Activated CD4-positive, alpha-beta T cell treated with anti-CD3 and anti-CD28 coated beads, Interleukin-2, amount 10 ng/mL, durations not matched to agents 7 days and 5 days (primary cell): ENCODE measurements at regions not wholly inside any gene's neighbourhood (a gene's known extent, or its start where the extent isn't known, plus 50 kb on each side); places are given as distances from the start of the nearest gene placed in this dataset.

Source experiments
- CTCF ChIA-PET: fragments of 350-600 bp; sonication (Branson Sonifier 250); formaldehyde crosslinking; loops from one replicate; lab custom pipeline; 2021; ENCODE audit warnings: antibody characterized with exemption; lab: Charles Lee
- POLR2A ChIA-PET: fragments of 350-600 bp; sonication (Branson Sonifier 250); formaldehyde crosslinking; loops from one replicate; lab custom pipeline; 2021; ENCODE audit warnings: antibody characterized with exemption; lab: Charles Lee
- DNase-seq: peaks from one replicate; pipeline ENCODE4 v3.0.0-alpha.2; 2020
- H3K27ac Mint-ChIP-seq: one replicate; pipeline ENCODE4 v1.8.0; 2021; ENCODE audit warnings: mild to moderate bottlenecking, moderate library complexity, mixed read lengths
- H3K27me3 Mint-ChIP-seq: one replicate; pipeline ENCODE4 v1.8.0; 2021; ENCODE audit warnings: mixed read lengths
- H3K36me3 Mint-ChIP-seq: one replicate; pipeline ENCODE4 v1.8.0; 2021; ENCODE audit warnings: low read depth, mixed read lengths
- H3K4me1 Mint-ChIP-seq: one replicate; pipeline ENCODE4 v1.8.0; 2021; ENCODE audit warnings: mixed read lengths
- H3K4me3 Mint-ChIP-seq: one replicate; pipeline ENCODE4 v1.8.0; 2021; ENCODE audit warnings: mild to moderate bottlenecking, moderate library complexity, mixed read lengths
- H3K9me3 Mint-ChIP-seq: one replicate; pipeline ENCODE4 v1.8.0; 2021; ENCODE audit warnings: mixed read lengths

DNA sequence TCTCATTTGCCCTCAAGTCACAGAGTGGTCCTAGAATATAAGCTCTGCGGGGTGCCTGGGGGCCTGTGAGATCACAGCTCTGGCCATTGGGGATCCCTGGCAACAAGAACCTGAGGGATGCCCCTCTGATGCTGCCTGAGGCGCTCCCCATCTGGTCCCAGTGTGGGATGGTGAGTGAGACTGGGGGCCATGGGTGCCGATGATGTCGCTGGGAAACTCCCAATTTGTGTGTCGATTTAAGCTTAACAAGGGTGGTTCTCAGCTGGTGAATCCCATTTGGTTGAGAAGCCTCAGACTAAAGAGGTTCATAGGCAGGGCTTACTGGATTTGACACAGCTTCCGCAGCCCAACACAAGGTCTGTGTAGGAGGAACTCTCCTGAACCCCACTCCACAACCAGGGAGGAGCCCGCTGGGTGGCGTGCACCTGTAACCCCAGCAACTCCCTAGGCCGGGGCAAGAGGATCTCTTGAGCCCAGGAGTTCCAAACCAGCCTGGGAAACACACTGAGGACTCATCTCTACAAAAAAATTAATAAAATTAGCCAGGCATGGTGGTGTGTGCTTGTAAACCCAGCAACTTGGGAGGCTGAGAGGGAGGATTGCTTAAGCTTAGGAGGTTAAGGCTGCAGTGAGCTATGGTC lies 63.7 kb upstream of the SIAH1 start:
- Mint-ChIP-seq H3K36me3 (no peaks in the 10 kb centered on the region), H3K27me3 (no peaks in the 10 kb centered on the region), H3K4me3 (no peak overlapping the region), H3K4me1 (no peaks in the 10 kb centered on the region), H3K9me3 (no peaks in the 10 kb centered on the region), H3K27ac (no peak overlapping the region)
- CTCF ChIA-PET, result interaction anchor here (1.0 kb wide), 1 partner anchor 10 kb away, joined by 6 read pairs; no protein-coding TSS in a partner anchor
- POLR2A ChIA-PET, result no interaction called here
- DNase-seq, result no peak

DNA sequence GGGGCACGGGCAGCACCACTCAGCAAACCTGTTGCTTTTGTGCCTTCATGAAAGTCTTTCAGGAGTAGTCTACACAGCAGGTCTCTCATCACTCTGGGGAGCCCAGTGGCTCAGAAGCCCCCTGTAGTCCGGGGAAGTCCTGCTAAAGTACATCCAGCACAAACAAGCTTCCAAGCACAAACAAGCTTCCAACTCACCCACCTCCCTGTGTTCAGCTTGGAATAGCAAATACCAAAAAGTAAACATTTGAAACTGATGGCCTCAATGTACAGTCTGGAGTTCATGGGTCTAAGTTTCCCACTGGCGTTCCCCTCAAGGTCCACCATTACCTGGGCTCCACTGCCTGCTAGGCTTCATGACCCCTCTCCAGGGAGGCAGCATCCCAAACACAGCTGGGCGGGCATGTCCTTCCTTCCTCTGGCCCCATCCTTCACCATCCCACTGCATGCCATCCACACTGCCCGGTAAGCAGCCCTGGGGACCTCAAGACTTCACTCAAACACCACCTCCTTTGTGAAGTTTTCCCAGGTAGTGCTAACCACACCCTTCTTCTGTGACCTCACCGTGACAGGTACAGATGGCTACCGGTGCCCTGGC lies 62.8 kb upstream of the SIAH1 start:
- CTCF ChIA-PET, result interaction anchor here (0.5 to 0.9 kb wide), 3 partner anchors 26 to 840 kb away, joined by 3 to 4 read pairs (median 3); no protein-coding TSS in a partner anchor
- Mint-ChIP-seq H3K9me3 (no peaks in the 10 kb centered on the region), H3K27me3 (no peaks in the 10 kb centered on the region), H3K36me3 (no peaks in the 10 kb centered on the region), H3K4me1 (no peaks in the 10 kb centered on the region), H3K4me3 (no peak overlapping the region), H3K27ac (no peak overlapping the region)
- POLR2A ChIA-PET, result no interaction called here
- DNase-seq, result no peak

GRCh38 chr16:48447428-48447827 lies 62.2 kb upstream of the SIAH1 start:
- ChIA-PET POLR2A (no interaction called here), CTCF (interaction anchor here (0.5 to 0.9 kb wide), 2 partner anchors 38 to 840 kb away, joined by 3 read pairs; no protein-coding TSS in a partner anchor)
- no peaks in the 10 kb centered on the region for H3K4me1 Mint-ChIP-seq
- no peaks in the 10 kb centered on the region for H3K27me3 Mint-ChIP-seq
- H3K27ac Mint-ChIP-seq, result no peak overlapping the region
- H3K9me3 Mint-ChIP-seq, result no peaks in the 10 kb centered on the region
- H3K4me3 Mint-ChIP-seq, result no peak overlapping the region
- H3K36me3 Mint-ChIP-seq, result no peaks in the 10 kb centered on the region
- no peak for DNase-seq

- Mint-ChIP-seq H3K27me3 (no peaks in the 10 kb centered on the region), H3K36me3 (no peaks in the 10 kb centered on the region), H3K9me3 (no peaks in the 10 kb centered on the region), H3K4me3 (no peak overlapping the region), H3K4me1 (no peaks in the 10 kb centered on the region), H3K27ac (no peak overlapping the region)
- CTCF ChIA-PET, result interaction anchor here (0.6 kb wide), 1 partner anchor 32 kb away, joined by 3 read pairs; no protein-coding TSS in a partner anchor
- no peak for DNase-seq
- POLR2A ChIA-PET, result no interaction called here
These were observed 61.3 kb upstream of the SIAH1 start for GRCh38 chr16:48446534-48446920.

- no peak for DNase-seq
- no peaks in the 10 kb centered on the region for H3K9me3 Mint-ChIP-seq
- H3K36me3 Mint-ChIP-seq, result no peaks in the 10 kb centered on the region
- H3K27ac Mint-ChIP-seq, result no peak overlapping the region
- no peaks in the 10 kb centered on the region for H3K4me1 Mint-ChIP-seq
- no peaks in the 10 kb centered on the region for H3K27me3 Mint-ChIP-seq
- ChIA-PET CTCF (interaction anchor here (0.6 kb wide), 1 partner anchor 32 kb away, joined by 3 read pairs; no protein-coding TSS in a partner anchor), POLR2A (no interaction called here)
- H3K4me3 Mint-ChIP-seq, result no peak overlapping the region
These were observed 60.7 kb upstream of the SIAH1 start for GRCh38 chr16:48445782-48446533.

DNA sequence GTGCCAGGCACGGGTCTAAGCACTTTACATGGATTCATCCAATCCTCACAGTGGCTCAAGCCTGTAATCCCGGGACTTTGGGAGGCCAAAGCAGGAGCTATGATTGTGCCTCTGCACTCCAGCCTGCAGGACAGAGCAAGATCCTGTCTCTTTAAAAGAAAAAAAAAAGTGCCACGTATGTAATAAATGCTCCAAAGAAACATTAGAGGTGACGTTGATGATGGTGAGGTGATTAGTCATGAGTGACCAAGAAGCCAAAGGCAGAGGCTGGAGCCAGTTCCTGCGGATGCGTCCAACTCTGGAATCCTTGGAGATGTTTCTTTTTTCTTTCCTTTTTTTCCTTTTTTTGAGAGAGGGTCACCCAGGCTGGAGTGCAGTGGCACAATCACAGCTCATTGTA lies 59.4 kb upstream of the SIAH1 start:
- H3K4me1 Mint-ChIP-seq, result no peaks in the 10 kb centered on the region
- no peak for DNase-seq
- H3K4me3 Mint-ChIP-seq, result no peak overlapping the region
- ChIA-PET POLR2A (no interaction called here), CTCF (interaction anchor here (0.6 kb wide), 2 partner anchors 924 to 1871 kb away, joined by 4 read pairs; no protein-coding TSS in a partner anchor)
- no peaks in the 10 kb centered on the region for H3K27me3 Mint-ChIP-seq
- no peaks in the 10 kb centered on the region for H3K36me3 Mint-ChIP-seq
- H3K9me3 Mint-ChIP-seq, result no peaks in the 10 kb centered on the region
- H3K27ac Mint-ChIP-seq, result no peak overlapping the region

DNA sequence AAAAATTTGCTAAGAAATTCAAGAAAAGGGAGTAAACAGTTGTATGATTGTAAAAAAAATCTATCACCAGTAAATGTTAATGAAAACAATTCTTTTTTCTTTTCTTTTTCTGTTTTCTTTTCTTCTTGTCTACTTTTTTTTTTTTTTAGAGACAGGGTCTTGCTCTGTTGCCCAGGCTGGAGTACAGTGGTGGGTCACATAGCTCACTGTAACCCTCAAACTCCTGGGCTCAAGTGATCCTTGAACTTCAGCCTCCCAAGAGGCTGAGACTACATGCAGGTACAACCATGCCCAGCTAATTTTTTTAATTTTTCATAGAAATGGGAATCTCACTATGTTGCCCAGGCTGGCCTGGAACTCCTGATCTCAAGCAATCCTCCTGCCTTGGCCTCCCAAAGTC lies 57.2 kb upstream of the SIAH1 start:
- POLR2A ChIA-PET, result no interaction called here
- H3K27ac Mint-ChIP-seq, result no peak overlapping the region
- no peaks in the 10 kb centered on the region for H3K36me3 Mint-ChIP-seq
- peaks cover 1% of the 10 kb centered on the region for H3K27me3 Mint-ChIP-seq
- no peak overlapping the region for H3K4me3 Mint-ChIP-seq
- no peaks in the 10 kb centered on the region for H3K9me3 Mint-ChIP-seq
- CTCF ChIA-PET, result no interaction called here
- no peak for DNase-seq
- no peaks in the 10 kb centered on the region for H3K4me1 Mint-ChIP-seq

DNA sequence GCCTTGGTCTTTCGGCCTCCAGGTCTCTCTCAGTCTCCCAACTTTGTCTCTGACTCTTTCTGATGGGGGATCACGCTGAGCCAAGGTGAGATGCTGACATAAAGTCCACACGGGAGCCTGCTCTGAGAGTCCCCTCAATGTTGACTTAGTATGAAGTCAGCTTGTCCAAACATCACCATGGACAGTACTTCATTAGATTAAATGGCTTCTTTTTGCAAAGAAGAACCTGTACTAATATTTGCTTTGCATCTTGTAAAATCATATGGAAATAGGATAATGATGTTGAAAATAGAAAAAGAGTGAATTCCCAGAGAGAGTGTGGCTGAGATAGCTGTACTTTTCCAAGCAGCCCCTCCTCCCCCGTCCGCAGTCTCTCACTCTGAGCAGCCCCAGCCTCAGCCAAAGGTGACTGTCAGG lies 56.7 kb upstream of the SIAH1 start:
- ChIA-PET POLR2A (no interaction called here), CTCF (no interaction called here)
- Mint-ChIP-seq H3K27ac (no peak overlapping the region), H3K9me3 (no peaks in the 10 kb centered on the region), H3K27me3 (peaks cover 2% of the 10 kb centered on the region), H3K4me1 (no peaks in the 10 kb centered on the region), H3K36me3 (no peaks in the 10 kb centered on the region), H3K4me3 (no peak overlapping the region)
- no peak for DNase-seq

- Mint-ChIP-seq H3K9me3 (no peaks in the 10 kb centered on the region), H3K27me3 (peaks cover 2% of the 10 kb centered on the region), H3K27ac (no peak overlapping the region), H3K4me3 (no peak overlapping the region), H3K36me3 (no peaks in the 10 kb centered on the region), H3K4me1 (no peaks in the 10 kb centered on the region)
- no peak for DNase-seq
- ChIA-PET CTCF (no interaction called here), POLR2A (no interaction called here)
These were observed 55.9 kb upstream of the SIAH1 start for GRCh38 chr16:48441106-48441505.

DNA sequence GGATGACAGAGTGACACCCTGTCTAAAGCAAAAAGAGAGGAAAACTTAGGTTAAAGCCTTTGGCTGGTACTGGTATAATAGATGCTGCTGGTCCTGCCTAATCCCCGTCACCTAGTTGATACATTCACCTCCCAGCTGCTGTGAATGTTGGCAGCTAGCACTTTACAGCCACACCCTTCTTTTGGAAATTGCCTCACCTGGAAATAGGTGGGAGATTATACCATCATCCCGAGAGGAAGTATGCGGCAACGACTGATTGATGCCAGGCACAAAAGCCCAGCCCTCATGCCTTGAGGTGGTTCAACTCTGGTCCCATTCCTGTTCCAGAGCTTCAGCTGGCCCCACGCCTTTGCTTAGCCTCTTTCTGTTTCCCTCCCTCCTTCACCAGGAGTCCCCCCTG lies 53.2 kb upstream of the SIAH1 start:
- ChIA-PET POLR2A (no interaction called here), CTCF (interaction anchor here (0.9 to 1.6 kb wide), 3 partner anchors 10 to 26 kb away, joined by 3 to 6 read pairs (median 3); no protein-coding TSS in a partner anchor)
- DNase-seq, result no peak
- Mint-ChIP-seq H3K27me3 (peaks cover 2% of the 10 kb centered on the region), H3K9me3 (no peaks in the 10 kb centered on the region), H3K27ac (no peak overlapping the region), H3K4me1 (peaks cover 6% of the 10 kb centered on the region), H3K36me3 (no peaks in the 10 kb centered on the region), H3K4me3 (no peak overlapping the region)

- Mint-ChIP-seq H3K36me3 (no peaks in the 10 kb centered on the region), H3K9me3 (no peaks in the 10 kb centered on the region), H3K4me3 (no peak overlapping the region), H3K4me1 (peaks cover 9% of the 10 kb centered on the region), H3K27ac (no peak overlapping the region), H3K27me3 (peaks cover 2% of the 10 kb centered on the region)
- no peak for DNase-seq
- ChIA-PET POLR2A (no interaction called here), CTCF (no interaction called here)
These were observed 50.7 kb upstream of the SIAH1 start for GRCh38 chr16:48435906-48436305.

DNA sequence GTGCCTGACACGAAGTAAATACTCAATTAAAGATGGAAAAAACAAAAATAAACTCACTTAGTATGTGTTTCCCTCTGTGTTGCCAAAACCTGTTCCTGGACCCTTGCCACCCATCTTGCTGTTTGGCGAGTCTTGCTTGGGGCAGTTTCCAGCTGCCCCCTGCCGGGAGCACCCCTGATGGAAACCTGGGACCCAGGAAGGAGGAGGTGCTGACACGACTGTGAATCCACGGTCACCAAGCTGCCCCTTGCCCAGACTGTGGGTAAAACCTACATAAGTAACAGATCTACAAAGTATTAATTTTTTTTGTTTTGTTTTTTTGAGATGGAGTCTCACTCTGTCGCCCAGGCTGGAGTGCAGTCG lies 50.1 kb upstream of the SIAH1 start:
- POLR2A ChIA-PET, result no interaction called here
- Mint-ChIP-seq H3K4me1 (peaks cover 9% of the 10 kb centered on the region), H3K27ac (no peak overlapping the region), H3K9me3 (no peaks in the 10 kb centered on the region), H3K36me3 (no peaks in the 10 kb centered on the region), H3K27me3 (peaks cover 2% of the 10 kb centered on the region), H3K4me3 (no peak overlapping the region)
- no peak for DNase-seq
- CTCF ChIA-PET, result interaction anchor here (0.7 kb wide), 1 partner anchor 9 kb away, joined by 3 read pairs; no protein-coding TSS in a partner anchor
